DND-41 (cell line): ENCODE measurements at regions not wholly inside any gene's neighbourhood (a gene's known extent, or its start where the extent isn't known, plus 50 kb on each side); places are given as distances from the start of the nearest gene placed in this dataset.

Source experiments
- ATAC-seq: fragments of 200-7000 bp; cut with Tn5 transposase; 3 replicates; pipeline ENCODE4 v1.9.1; 2021; ENCODE audit warnings: low read depth; ENCODE audit not compliant: insufficient read depth
- DNase-seq: peaks from one replicate; pipeline ENCODE4 v3.0.0-alpha.2; 2020
- H2AFZ ChIP-seq: 2 replicates; pipeline ENCODE4 v1.6.0; 2012; ENCODE audit warnings: low read depth, low read length
- H3K27ac ChIP-seq: 2 replicates; pipeline ENCODE4 v1.5.1; 2012; ENCODE audit warnings: low read length, inconsistent platforms
- H3K27me3 ChIP-seq: fragments of 200-600 bp; sonication (generic); 2 replicates; pipeline ENCODE4 v1.6.0; 2012; ENCODE audit warnings: low read length, mild to moderate bottlenecking, inconsistent platforms; ENCODE audit not compliant: insufficient read depth, poor library complexity
- H3K36me3 ChIP-seq: 2 replicates; pipeline ENCODE4 v1.5.1; 2012; ENCODE audit warnings: low read length, inconsistent platforms; ENCODE audit not compliant: insufficient read depth
- H3K4me1 ChIP-seq: 2 replicates; pipeline ENCODE4 v1.5.1; 2012; ENCODE audit warnings: mild to moderate bottlenecking, low read length; ENCODE audit not compliant: insufficient read depth
- H3K4me2 ChIP-seq: 2 replicates; pipeline ENCODE4 v1.6.0; 2012; ENCODE audit warnings: mild to moderate bottlenecking, moderate library complexity, low read length, inconsistent platforms; ENCODE audit not compliant: insufficient read depth
- H3K4me3 ChIP-seq, 2 experiments: fragments of 200-600 bp in 1 of 2; shearing (Covaris generic) in 1 of 2; 2 replicates each; pipeline ENCODE4 v1.5.1; 2012 to 2016; ENCODE audit warnings: inconsistent platforms in 2 of 2, low read length in 2 of 2, mild to moderate bottlenecking in 2 of 2, low read depth in 1 of 2, moderate library complexity in 1 of 2
- H3K79me2 ChIP-seq: 2 replicates; pipeline ENCODE4 v1.6.0; 2012; ENCODE audit warnings: low read length, inconsistent platforms; ENCODE audit not compliant: insufficient read depth
- H3K9ac ChIP-seq: 2 replicates; pipeline ENCODE4 v1.6.0; 2012; ENCODE audit warnings: low read depth, mild to moderate bottlenecking, inconsistent platforms, low read length, moderate library complexity
- H3K9me3 ChIP-seq: 2 replicates; pipeline ENCODE4 v1.5.1; 2012; ENCODE audit warnings: low read length, moderate library complexity, mild to moderate bottlenecking, inconsistent platforms; ENCODE audit not compliant: insufficient read depth, severe bottlenecking
- H4K20me1 ChIP-seq: 2 replicates; pipeline ENCODE4 v1.6.0; 2012; ENCODE audit warnings: low read length; ENCODE audit not compliant: insufficient read depth
- CTCF ChIP-seq: IDR thresholded peaks from 2 replicates; pipeline ENCODE4 v1.5.1; 2012; ENCODE audit warnings: borderline replicate concordance, low read length, moderate library complexity, mild to moderate bottlenecking; ENCODE audit not compliant: poor library complexity, severe bottlenecking; ENCODE audit errors: extremely low read depth
- EZH2 ChIP-seq: IDR thresholded peaks from 3 replicates; pipeline ENCODE4 v1.6.1; 2012; ENCODE audit warnings: borderline replicate concordance, low read depth, mild to moderate bottlenecking, moderate library complexity, low read length, inconsistent platforms; ENCODE audit not compliant: severe bottlenecking

DNA sequence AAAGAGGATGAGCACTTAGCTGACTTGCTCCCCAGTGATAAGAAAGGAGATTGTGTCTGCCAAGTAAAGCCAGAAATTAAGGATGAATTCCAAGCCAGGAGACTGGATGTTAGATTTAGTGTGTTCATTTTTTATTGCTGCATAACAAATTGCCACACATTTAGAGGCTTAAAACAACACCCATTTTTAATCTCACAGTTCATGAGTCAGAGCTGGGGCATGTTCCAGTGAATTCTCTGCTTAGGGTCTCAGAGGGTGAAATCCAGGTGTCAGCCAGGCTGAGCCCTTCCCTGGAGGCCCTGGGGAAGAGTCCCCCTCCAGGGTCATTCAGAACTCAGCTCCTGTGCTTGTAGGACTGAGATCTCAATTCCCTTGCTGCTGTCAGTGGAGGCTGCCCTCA is 352.8 kb downstream of the BUD13 start:
- TF ChIP-seq CTCF (no peak), EZH2 (no peak)
- peaks cover 3% of the 10 kb centered on the region; the same call in 1 of the 2 replicates for H3K4me1 ChIP-seq
- H3K79me2 ChIP-seq: no peaks in the 10 kb centered on the region
- no peaks in the 10 kb centered on the region for H3K9me3 ChIP-seq
- no peak overlapping the region for H2AFZ ChIP-seq
- ATAC-seq (no peak), DNase-seq (no peak)
- H3K36me3 ChIP-seq: no peaks in the 10 kb centered on the region
- H3K9ac ChIP-seq: no peak overlapping the region
- no peak overlapping the region for H3K4me3 ChIP-seq
- no peak overlapping the region for H3K27ac ChIP-seq
- peaks cover 35% of the 10 kb centered on the region for H3K27me3 ChIP-seq
- 0 out of 2 replicates have a peak, but pooled peaks cover 4% of the 10 kb centered on the region for H4K20me1 ChIP-seq
- H3K4me2 ChIP-seq: no peak overlapping the region

- peaks cover 48% of the 10 kb centered on the region for H3K27me3 ChIP-seq
- no peak overlapping the region for H3K9ac ChIP-seq
- DNase-seq (no peak), ATAC-seq (no peak)
- H4K20me1 ChIP-seq: 0 out of 2 replicates have a peak, but pooled peaks cover 3% of the 10 kb centered on the region
- no peak overlapping the region for H3K4me3 ChIP-seq
- TF ChIP-seq CTCF (no peak), EZH2 (no peak)
- no peak overlapping the region for H3K27ac ChIP-seq
- H3K9me3 ChIP-seq: no peaks in the 10 kb centered on the region
- no peaks in the 10 kb centered on the region for H3K36me3 ChIP-seq
- peaks cover 3% of the 10 kb centered on the region; the same call in 1 of the 2 replicates for H3K4me1 ChIP-seq
- no peaks in the 10 kb centered on the region for H3K79me2 ChIP-seq
- no peak overlapping the region for H2AFZ ChIP-seq
- H3K4me2 ChIP-seq: no peak overlapping the region
Measured at GRCh38 chr11:116418388-116419041, 354.3 kb downstream of the BUD13 start.

DNA sequence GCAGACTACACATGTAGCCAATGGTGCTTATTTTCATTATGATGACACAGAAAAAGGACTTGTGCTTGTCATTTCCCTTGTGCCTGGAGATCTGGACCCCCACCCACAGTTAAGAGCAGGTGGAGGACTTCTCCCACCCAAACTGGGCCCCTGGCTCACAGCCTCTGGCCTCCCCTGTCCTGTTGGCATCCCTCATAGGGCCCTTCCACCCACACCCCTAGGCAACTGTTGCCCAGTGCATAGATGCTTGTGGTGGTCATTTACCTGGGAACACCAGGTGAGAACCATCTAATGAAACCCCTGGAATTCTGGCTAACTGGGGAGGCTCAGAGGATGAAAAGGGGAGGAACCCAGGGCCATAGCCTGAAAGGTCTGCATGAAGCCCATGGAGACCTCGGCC is 355.9 kb downstream of the BUD13 start:
- peaks cover 41% of the 10 kb centered on the region for H3K27me3 ChIP-seq
- no peak overlapping the region for H3K9ac ChIP-seq
- H3K4me3 ChIP-seq: no peak overlapping the region
- no peak for DNase-seq
- no peaks in the 10 kb centered on the region for H3K9me3 ChIP-seq
- TF ChIP-seq EZH2: no peak
- ATAC-seq: no peak
- no peak overlapping the region for H2AFZ ChIP-seq
- no peak overlapping the region for H3K4me2 ChIP-seq
- no peaks in the 10 kb centered on the region for H3K79me2 ChIP-seq
- H3K4me1 ChIP-seq: peaks cover 2% of the 10 kb centered on the region; the same call in 1 of the 2 replicates
- H4K20me1 ChIP-seq: 0 out of 2 replicates have a peak, but pooled peaks cover 2% of the 10 kb centered on the region
- no peaks in the 10 kb centered on the region for H3K36me3 ChIP-seq
- no peak overlapping the region for H3K27ac ChIP-seq

- no peak for DNase-seq
- peaks cover 31% of the 10 kb centered on the region for H3K27me3 ChIP-seq
- no peak overlapping the region for H3K4me3 ChIP-seq
- H3K27ac ChIP-seq: no peak overlapping the region
- no peak overlapping the region for H3K4me2 ChIP-seq
- no peaks in the 10 kb centered on the region for H3K4me1 ChIP-seq
- TF ChIP-seq EZH2 (no peak), CTCF (no peak)
- no peaks in the 10 kb centered on the region for H3K79me2 ChIP-seq
- ATAC-seq: no peak
- H2AFZ ChIP-seq: no peak overlapping the region
- H3K9me3 ChIP-seq: no peaks in the 10 kb centered on the region
- H4K20me1 ChIP-seq: 0 out of 2 replicates have a peak, but pooled peaks cover 2% of the 10 kb centered on the region
- no peak overlapping the region for H3K9ac ChIP-seq
- no peaks in the 10 kb centered on the region for H3K36me3 ChIP-seq
Measured at GRCh38 chr11:116415095-116415494, 357.7 kb downstream of the BUD13 start.
